ENCODE measurements at regions not wholly inside any gene's neighbourhood (a gene's known extent, or its start where the extent isn't known, plus 50 kb on each side); places are given as distances from the start of the nearest gene placed in this dataset.

- no peak overlapping the region for H2AFZ ChIP-seq (ENCODE audit: insufficient read depth, low read depth, low read length, poor library complexity, severe bottlenecking)
- no peaks in the 10 kb centered on the region for H4K20me1 ChIP-seq (ENCODE audit: insufficient read depth, low read length)
- H3K79me2 ChIP-seq (ENCODE audit: insufficient read depth, low read length): no peaks in the 10 kb centered on the region
- Mint-ChIP-seq H3K27ac (no peak overlapping the region), H3K27me3 (ENCODE audit: low read depth in 3 of 3) (peaks cover 0 to 7% (median 6%) of the 10 kb centered on the region in 3 donors), H3K4me1 (no peaks in the 10 kb centered on the region), H3K9me3 (peaks cover 2 to 8% (median 5%) of the 10 kb centered on the region in 7 donors), H3K4me3 (no peak overlapping the region), H3K36me3 (no peaks in the 10 kb centered on the region)
- no peak overlapping the region for H3K27ac ChIP-seq (ENCODE audit: low read depth in 1 of 2, low read length in 2 of 2)
- no CpG with 5 or more reads among the region's 1 CpG for WGBS (ENCODE audit: insufficient coverage)
- no peaks in the 10 kb centered on the region for H3K4me1 ChIP-seq (ENCODE audit: control insufficient read depth in 1 of 2, insufficient read depth in 2 of 2, low read length in 2 of 2)
- H3K9me3 ChIP-seq (replicated peaks in 1 of 2; ENCODE audit: control insufficient read depth in 1 of 2, insufficient read depth in 1 of 2, low read length in 2 of 2): peaks cover 0 to 13% of the 10 kb centered on the region in 2 donors
- no peak overlapping the region for H3K4me2 ChIP-seq (replicated peaks; ENCODE audit: extremely low read depth, low read length, poor library complexity, severe bottlenecking)
- DNase-seq: no peak
- intact Hi-C loops (cut with micrococcal nuclease): no loop called here
- TF ChIP-seq CTCF (IDR thresholded peaks at IDR 0.05): no peak
- H3K9ac ChIP-seq (ENCODE audit: insufficient read depth, low read length, poor library complexity, severe bottlenecking): no peak overlapping the region
- H3K36me3 ChIP-seq (replicated peaks in 1 of 2; ENCODE audit: control insufficient read depth in 1 of 2, insufficient read depth in 2 of 2, low read length in 2 of 2): no peaks in the 10 kb centered on the region
- no peaks in the 10 kb centered on the region for H3K27me3 ChIP-seq (ENCODE audit: control insufficient read depth in 2 of 2, insufficient read depth in 2 of 2, low read length in 2 of 2)
- H3K4me3 ChIP-seq (replicated peaks in 1 of 3; ENCODE audit: low read depth in 2 of 3, low read length in 3 of 3): no peak overlapping the region
Observed at GRCh38 chr4:153987291-153987690, 198.4 kb upstream of the SFRP2 start.

DNA sequence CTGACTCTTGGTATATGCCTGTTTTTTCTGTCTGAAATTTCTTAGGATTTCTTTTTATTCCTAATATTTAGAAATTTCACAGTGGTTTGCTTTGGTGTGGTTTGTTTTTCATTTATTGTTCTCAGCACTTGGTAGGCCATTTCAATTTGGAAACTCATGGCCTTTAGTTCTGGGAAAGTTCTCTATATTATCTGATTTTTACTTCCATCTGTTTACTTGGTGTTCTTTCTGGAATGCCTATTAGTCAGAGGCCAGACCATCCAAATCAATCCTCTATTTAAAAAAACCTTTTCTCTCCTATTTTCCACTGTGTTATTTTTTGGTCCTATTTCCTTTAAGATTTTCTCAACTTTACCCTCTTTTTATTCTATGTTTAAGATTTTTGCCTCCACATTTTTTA lies 188.1 kb upstream of the SFRP2 start:
- no peaks in the 10 kb centered on the region for H3K36me3 ChIP-seq (replicated peaks in 1 of 2; ENCODE audit: control insufficient read depth in 1 of 2, insufficient read depth in 2 of 2, low read length in 2 of 2)
- Mint-ChIP-seq H3K27me3 (ENCODE audit: low read depth in 3 of 3) (peaks cover 1 to 6% (median 1%) of the 10 kb centered on the region in 3 donors), H3K36me3 (no peaks in the 10 kb centered on the region), H3K9me3 (peaks cover 4 to 26% (median 11%) of the 10 kb centered on the region in 7 donors), H3K4me3 (no peak overlapping the region), H3K27ac (no peak overlapping the region), H3K4me1 (no peaks in the 10 kb centered on the region)
- no peaks in the 10 kb centered on the region for H4K20me1 ChIP-seq (ENCODE audit: insufficient read depth, low read length)
- intact Hi-C loops (cut with micrococcal nuclease): no loop called here
- peaks cover 5 to 8% of the 10 kb centered on the region in 2 donors for H3K9me3 ChIP-seq (replicated peaks in 1 of 2; ENCODE audit: control insufficient read depth in 1 of 2, insufficient read depth in 1 of 2, low read length in 2 of 2)
- no peak overlapping the region for H2AFZ ChIP-seq (ENCODE audit: insufficient read depth, low read depth, low read length, poor library complexity, severe bottlenecking)
- no peak for DNase-seq
- no peaks in the 10 kb centered on the region for H3K27me3 ChIP-seq (ENCODE audit: control insufficient read depth in 2 of 2, insufficient read depth in 2 of 2, low read length in 2 of 2)
- no peaks in the 10 kb centered on the region for H3K79me2 ChIP-seq (ENCODE audit: insufficient read depth, low read length)
- H3K27ac ChIP-seq (ENCODE audit: low read depth in 1 of 2, low read length in 2 of 2): no peak overlapping the region
- no peak overlapping the region for H3K9ac ChIP-seq (ENCODE audit: insufficient read depth, low read length, poor library complexity, severe bottlenecking)
- TF ChIP-seq CTCF (IDR thresholded peaks at IDR 0.05): no peak
- H3K4me2 ChIP-seq (replicated peaks; ENCODE audit: extremely low read depth, low read length, poor library complexity, severe bottlenecking): no peak overlapping the region
- no peak overlapping the region for H3K4me3 ChIP-seq (replicated peaks in 1 of 3; ENCODE audit: low read depth in 2 of 3, low read length in 3 of 3)
- H3K4me1 ChIP-seq (ENCODE audit: control insufficient read depth in 1 of 2, insufficient read depth in 2 of 2, low read length in 2 of 2): no peaks in the 10 kb centered on the region
